Gastroesophageal sphincter (tissue), 4 donors: ENCODE measurements at regions not wholly inside any gene's neighbourhood (a gene's known extent, or its start where the extent isn't known, plus 50 kb on each side); places are given as distances from the start of the nearest gene placed in this dataset.

Experiments used
- ATAC-seq: fragments of 150-250 bp; one replicate; pipeline ENCODE4 v1.9.1; 2016; ENCODE audit warnings: mild to moderate bottlenecking, moderate library complexity
- H3K27ac ChIP-seq, 4 donors: fragments of 200-600 bp; sonication (generic) in 3 of 4; 1 replicate in 3 of 4; 2 replicates in 1 of 4; pipeline ENCODE4 v1.5.1; 2016 to 2019
- H3K27me3 ChIP-seq: fragments of 200-600 bp; sonication (generic); one replicate; pipeline ENCODE4 v1.5.1; 2019
- H3K36me3 ChIP-seq, 2 donors: fragments of 200-600 bp; sonication (generic); one replicate each; pipeline ENCODE4 v1.5.1; 2019; ENCODE audit warnings: control low read depth in 1 of 2
- H3K4me1 ChIP-seq, 3 donors: fragments of 200-600 bp; sonication (generic); 1 replicate in 2 of 3; 2 replicates in 1 of 3; pipeline ENCODE4 v1.5.1; 2016 to 2019; ENCODE audit warnings: control low read depth in 2 of 3
- H3K4me3 ChIP-seq, 2 donors: fragments of 200-600 bp; sonication (generic); one replicate each; pipeline ENCODE4 v1.5.1; 2019; ENCODE audit warnings: mild to moderate bottlenecking in 1 of 2, moderate library complexity in 1 of 2
- H3K9me3 ChIP-seq, 3 donors: fragments of 200-600 bp; sonication (generic); one replicate each; pipeline ENCODE4 v1.5.1; 2017 to 2019; ENCODE audit warnings: control low read depth in 2 of 3
- CTCF ChIP-seq, 4 experiments: fragments of 200-600 bp in 2 of 4; fragments of 450-650 bp in 2 of 4; sonication (generic) in 1 of 4; IDR thresholded peaks; one replicate each; pipeline ENCODE4 v1.5.1; 2017 to 2019; ENCODE audit warnings: antibody characterized with exemption in 4 of 4, mild to moderate bottlenecking in 2 of 4, moderate library complexity in 2 of 4
- EP300 ChIP-seq: sonication (generic); formaldehyde crosslinking; IDR thresholded peaks from one replicate; pipeline ENCODE4 v1.6.1; 2017; ENCODE audit warnings: antibody characterized with exemption, mild to moderate bottlenecking
- POLR2A ChIP-seq, 2 donors: fragments of 450-650 bp; IDR thresholded peaks; one replicate each; pipeline ENCODE4 v1.6.1; 2017; ENCODE audit warnings: antibody characterized with exemption in 2 of 2, mild to moderate bottlenecking in 2 of 2, moderate library complexity in 1 of 2
- POLR2AphosphoS5 ChIP-seq: sonication (generic); formaldehyde crosslinking; IDR thresholded peaks from one replicate; pipeline ENCODE4 v1.6.1; 2017; ENCODE audit warnings: antibody characterized with exemption
- WGBS, 2 donors: methylation state at CpG; one replicate each; pipeline ENCODE4 v1.1.5; 2018; ENCODE audit warnings: low coverage in 1 of 2; 5-methylcytosine and 5-hydroxymethylcytosine counted together

- no peaks in the 10 kb centered on the region for H3K4me1 ChIP-seq
- no peak for TF ChIP-seq CTCF (IDR thresholded peaks at IDR 0.05)
- no peak for TF ChIP-seq POLR2A (IDR thresholded peaks at IDR 0.05)
- TF ChIP-seq EP300: no peak
- no peak for TF ChIP-seq POLR2AphosphoS5
- no peak overlapping the region for H3K27ac ChIP-seq
These were observed 433.2 kb downstream of the STIM2 start for GRCh38 chr4:27293831-27294230.

GRCh38 chr4:27304751-27305150 lies 444.1 kb downstream of the STIM2 start:
- 69 to 77% methylated on average over 1 of the region's 1 CpG for WGBS, 2 donors
- no peak for ATAC-seq

More at GRCh38 chr4:27293831-27294230, 433.2 kb downstream of the STIM2 start:
- no peaks in the 10 kb centered on the region for H3K9me3 ChIP-seq
- no peaks in the 10 kb centered on the region for H3K27me3 ChIP-seq
- WGBS, 2 donors: 70 to 72% methylated on average over 4 of the region's 4 CpGs
- no peak for ATAC-seq
- no peak overlapping the region for H3K4me3 ChIP-seq
- H3K36me3 ChIP-seq: no peaks in the 10 kb centered on the region

GRCh38 chr4:27305246-27305645 lies 444.6 kb downstream of the STIM2 start:
- no peak for TF ChIP-seq POLR2A (IDR thresholded peaks at IDR 0.05)
- no peak for TF ChIP-seq POLR2AphosphoS5
- TF ChIP-seq EP300: no peak
- no peak for TF ChIP-seq CTCF (IDR thresholded peaks at IDR 0.05)
- no peak for ATAC-seq
- Histone ChIP-seq H3K4me3 (no peak overlapping the region), H3K27me3 (no peaks in the 10 kb centered on the region), H3K27ac (no peak overlapping the region), H3K9me3 (peaks cover 0 to 18% (median 0%) of the 10 kb centered on the region in 3 donors), H3K4me1 (no peaks in the 10 kb centered on the region), H3K36me3 (no peaks in the 10 kb centered on the region)
- WGBS, 2 donors: 0% methylated on average over 1 of the region's 1 CpG; no CpG with 5 or more reads in 1 of the 2 donors

More at GRCh38 chr4:27304751-27305150, 444.1 kb downstream of the STIM2 start:
- Histone ChIP-seq H3K27ac (no peak overlapping the region), H3K36me3 (no peaks in the 10 kb centered on the region), H3K9me3 (peaks cover 0 to 19% (median 0%) of the 10 kb centered on the region in 3 donors), H3K4me3 (no peak overlapping the region), H3K27me3 (no peaks in the 10 kb centered on the region), H3K4me1 (no peaks in the 10 kb centered on the region)
- TF ChIP-seq EP300: no peak

- TF ChIP-seq POLR2A (IDR thresholded peaks at IDR 0.05) (no peak), POLR2AphosphoS5 (no peak), CTCF (IDR thresholded peaks at IDR 0.05) (no peak), EP300 (no peak)
- Histone ChIP-seq H3K27ac (no peak overlapping the region), H3K9me3 (no peaks in the 10 kb centered on the region), H3K4me1 (no peaks in the 10 kb centered on the region), H3K27me3 (no peaks in the 10 kb centered on the region), H3K36me3 (no peaks in the 10 kb centered on the region), H3K4me3 (no peak overlapping the region)
- no peak for ATAC-seq
- WGBS, 2 donors: 54 to 86% methylated on average over 3 to 5 of the region's 6 CpGs
These were observed 447.7 kb downstream of the STIM2 start for GRCh38 chr4:27308379-27308778.

GRCh38 chr4:27315625-27316024 lies 455.0 kb downstream of the STIM2 start:
- H3K36me3 ChIP-seq: no peaks in the 10 kb centered on the region
- H3K4me3 ChIP-seq: no peak overlapping the region
- no peaks in the 10 kb centered on the region for H3K27me3 ChIP-seq
- H3K9me3 ChIP-seq: no peaks in the 10 kb centered on the region
- peaks cover 0 to 9% (median 0%) of the 10 kb centered on the region in 3 donors for H3K4me1 ChIP-seq
- no peak overlapping the region for H3K27ac ChIP-seq
- TF ChIP-seq POLR2AphosphoS5: no peak
- TF ChIP-seq POLR2A (IDR thresholded peaks at IDR 0.05): no peak
- ATAC-seq: no peak

- 63 to 67% methylated on average over 3 to 4 of the region's 4 CpGs for WGBS, 2 donors
- TF ChIP-seq POLR2A (IDR thresholded peaks at IDR 0.05) (no peak), CTCF (IDR thresholded peaks at IDR 0.05) (no peak), EP300 (no peak), POLR2AphosphoS5 (no peak)
- Histone ChIP-seq H3K36me3 (no peaks in the 10 kb centered on the region), H3K27ac (no peak overlapping the region), H3K4me3 (no peak overlapping the region), H3K27me3 (no peaks in the 10 kb centered on the region), H3K4me1 (peaks cover 0 to 9% (median 0%) of the 10 kb centered on the region in 3 donors), H3K9me3 (no peaks in the 10 kb centered on the region)
- no peak for ATAC-seq
These were observed 455.5 kb downstream of the STIM2 start for GRCh38 chr4:27316176-27316575.
